ENCODE measurements at regions not wholly inside any gene's neighbourhood (a gene's known extent, or its start where the extent isn't known, plus 50 kb on each side); places are given as distances from the start of the nearest gene placed in this dataset.

GRCh38 chr10:78372806-78373205 is 339.1 kb downstream of the RPS24 start:
- Mint-ChIP-seq H3K27ac (no peak overlapping the region), H3K9me3 (ENCODE audit: insufficient read depth) (no peaks in the 10 kb centered on the region), H3K27me3 (peaks cover 3% of the 10 kb centered on the region), H3K4me3 (no peak overlapping the region), H3K4me1 (no peaks in the 10 kb centered on the region)
- no peak overlapping the region for H3K4me3 ChIP-seq (ENCODE audit: control extremely low read depth in 1 of 5, extremely low read depth in 1 of 5, insufficient read depth in 1 of 5, low read depth in 2 of 5, low read length in 4 of 5)
- intact Hi-C loops (cut with micrococcal nuclease) = no loop called here
- H4K20me1 ChIP-seq (ENCODE audit: control insufficient read depth, insufficient read depth, low read length, poor library complexity, severe bottlenecking) = no peaks in the 10 kb centered on the region
- ATAC-seq (ENCODE audit: low read depth) (no peak), DNase-seq (no peak)
- no peak overlapping the region for H3K4me2 ChIP-seq (replicated peaks; ENCODE audit: low read depth, low read length, poor library complexity, severe bottlenecking)
- no peaks in the 10 kb centered on the region for H3K9me3 ChIP-seq (ENCODE audit: control extremely low read depth in 1 of 3, control insufficient read depth in 2 of 3, insufficient read depth in 1 of 3, low read length in 2 of 3)
- 97% methylated on average over 6 of the region's 6 CpGs for WGBS (ENCODE audit: insufficient coverage)
- no peak overlapping the region for H3K27ac ChIP-seq (ENCODE audit: low read length in 2 of 2)
- no peak overlapping the region for H3K9ac ChIP-seq (ENCODE audit: low read length)
- H3K4me1 ChIP-seq (ENCODE audit: control insufficient read depth in 2 of 2, insufficient read depth in 2 of 2, low read length in 2 of 2) = no peaks in the 10 kb centered on the region
- H2AFZ ChIP-seq (ENCODE audit: insufficient read depth, low read depth, low read length, poor library complexity, severe bottlenecking) = no peak overlapping the region
- H3K27me3 ChIP-seq (replicated peaks in 1 of 4; ENCODE audit: control extremely low read depth in 1 of 4, control insufficient read depth in 3 of 4, insufficient read depth in 4 of 4, low read length in 3 of 4) = no peaks in the 10 kb centered on the region
- H3K79me2 ChIP-seq (ENCODE audit: control insufficient read depth, insufficient read depth, low read length) = no peaks in the 10 kb centered on the region
- ChIA-PET CTCF (no interaction called here), POLR2A (no interaction called here)
- TF ChIP-seq CTCF (IDR thresholded peaks at IDR 0.05) (no peak), EZH2 (IDR thresholded peaks at IDR 0.05; ENCODE audit: borderline replicate concordance, insufficient read depth, low read depth, low read length, poor library complexity, severe bottlenecking) (no peak)
- H3K36me3 ChIP-seq (replicated peaks in 1 of 2; ENCODE audit: control extremely low read depth in 1 of 2, control insufficient read depth in 1 of 2, extremely low read depth in 1 of 2, insufficient read depth in 2 of 2, low read length in 1 of 2) = no peaks in the 10 kb centered on the region

GRCh38 chr10:78374331-78375028 is 340.8 kb downstream of the RPS24 start:
- ChIA-PET POLR2A (no interaction called here), CTCF (no interaction called here)
- Mint-ChIP-seq H3K4me1 (no peaks in the 10 kb centered on the region), H3K27me3 (no peaks in the 10 kb centered on the region), H3K4me3 (no peak overlapping the region), H3K27ac (no peak overlapping the region), H3K9me3 (ENCODE audit: insufficient read depth) (peaks cover 5% of the 10 kb centered on the region)
- WGBS (ENCODE audit: insufficient coverage) = 89% methylated on average over 9 of the region's 9 CpGs
- intact Hi-C loops (cut with micrococcal nuclease) = no loop called here
- Histone ChIP-seq H3K36me3 (replicated peaks in 1 of 2; ENCODE audit: control extremely low read depth in 1 of 2, control insufficient read depth in 1 of 2, extremely low read depth in 1 of 2, insufficient read depth in 2 of 2, low read length in 1 of 2) (no peaks in the 10 kb centered on the region), H3K4me3 (ENCODE audit: control extremely low read depth in 1 of 5, extremely low read depth in 1 of 5, insufficient read depth in 1 of 5, low read depth in 2 of 5, low read length in 4 of 5) (no peak overlapping the region), H3K9me3 (ENCODE audit: control extremely low read depth in 1 of 3, control insufficient read depth in 2 of 3, insufficient read depth in 1 of 3, low read length in 2 of 3) (peaks cover 0 to 4% (median 0%) of the 10 kb centered on the region in 3 donors), H3K4me1 (ENCODE audit: control insufficient read depth in 2 of 2, insufficient read depth in 2 of 2, low read length in 2 of 2) (no peaks in the 10 kb centered on the region), H3K4me2 (replicated peaks; ENCODE audit: low read depth, low read length, poor library complexity, severe bottlenecking) (no peak overlapping the region), H3K9ac (ENCODE audit: low read length) (no peak overlapping the region), H3K79me2 (ENCODE audit: control insufficient read depth, insufficient read depth, low read length) (no peaks in the 10 kb centered on the region), H3K27me3 (replicated peaks in 1 of 4; ENCODE audit: control extremely low read depth in 1 of 4, control insufficient read depth in 3 of 4, insufficient read depth in 4 of 4, low read length in 3 of 4) (no peaks in the 10 kb centered on the region), H2AFZ (ENCODE audit: insufficient read depth, low read depth, low read length, poor library complexity, severe bottlenecking) (no peak overlapping the region), H3K27ac (ENCODE audit: low read length in 2 of 2) (no peak overlapping the region), H4K20me1 (ENCODE audit: control insufficient read depth, insufficient read depth, low read length, poor library complexity, severe bottlenecking) (no peaks in the 10 kb centered on the region)
- no peak for ATAC-seq (ENCODE audit: low read depth)
- DNase-seq = no peak
- no peak for TF ChIP-seq CTCF (IDR thresholded peaks at IDR 0.05)
- TF ChIP-seq EZH2 (IDR thresholded peaks at IDR 0.05; ENCODE audit: borderline replicate concordance, insufficient read depth, low read depth, low read length, poor library complexity, severe bottlenecking) = no peak
